ENCODE measurements at regions not wholly inside any gene's neighbourhood (a gene's known extent, or its start where the extent isn't known, plus 50 kb on each side); places are given as distances from the start of the nearest gene placed in this dataset.

- TF ChIP-seq POLR2AphosphoS5 (IDR thresholded peaks at IDR 0.05; ENCODE audit: borderline replicate concordance, low read depth, low read length) (no peak), EZH2 (IDR thresholded peaks at IDR 0.05) (no peak), FOXP2 (optimal IDR thresholded peaks at IDR 0.05; ENCODE audit: control extremely low read depth, extremely low read length, insufficient read depth) (no peak)
Observed at GRCh38 chr12:69150796-69151127, 88.6 kb upstream of the CPSF6 start.
